ENCODE measurements at regions not wholly inside any gene's neighbourhood (a gene's known extent, or its start where the extent isn't known, plus 50 kb on each side); places are given as distances from the start of the nearest gene placed in this dataset.

DNA sequence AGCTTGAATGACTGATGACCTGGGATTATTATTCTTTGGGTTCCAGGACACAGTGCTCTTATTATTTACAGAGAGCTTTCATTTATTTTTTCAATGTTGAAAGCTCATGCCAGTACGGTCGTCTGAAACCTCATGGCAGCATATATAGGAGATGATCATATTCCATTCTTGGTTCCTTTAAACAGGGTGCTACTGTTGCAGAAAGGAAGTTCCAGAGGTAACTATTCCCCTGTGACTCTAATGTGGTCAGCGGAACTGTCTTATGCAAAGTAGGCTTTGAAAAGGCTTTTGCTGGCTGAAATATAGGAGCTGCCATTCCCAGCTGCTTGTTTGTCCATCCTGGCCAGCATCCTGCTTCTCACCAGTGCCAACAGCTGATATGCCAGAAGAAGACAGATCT, 208.3 kb upstream of the LEF1 start:
- TF ChIP-seq, protein P1, sequence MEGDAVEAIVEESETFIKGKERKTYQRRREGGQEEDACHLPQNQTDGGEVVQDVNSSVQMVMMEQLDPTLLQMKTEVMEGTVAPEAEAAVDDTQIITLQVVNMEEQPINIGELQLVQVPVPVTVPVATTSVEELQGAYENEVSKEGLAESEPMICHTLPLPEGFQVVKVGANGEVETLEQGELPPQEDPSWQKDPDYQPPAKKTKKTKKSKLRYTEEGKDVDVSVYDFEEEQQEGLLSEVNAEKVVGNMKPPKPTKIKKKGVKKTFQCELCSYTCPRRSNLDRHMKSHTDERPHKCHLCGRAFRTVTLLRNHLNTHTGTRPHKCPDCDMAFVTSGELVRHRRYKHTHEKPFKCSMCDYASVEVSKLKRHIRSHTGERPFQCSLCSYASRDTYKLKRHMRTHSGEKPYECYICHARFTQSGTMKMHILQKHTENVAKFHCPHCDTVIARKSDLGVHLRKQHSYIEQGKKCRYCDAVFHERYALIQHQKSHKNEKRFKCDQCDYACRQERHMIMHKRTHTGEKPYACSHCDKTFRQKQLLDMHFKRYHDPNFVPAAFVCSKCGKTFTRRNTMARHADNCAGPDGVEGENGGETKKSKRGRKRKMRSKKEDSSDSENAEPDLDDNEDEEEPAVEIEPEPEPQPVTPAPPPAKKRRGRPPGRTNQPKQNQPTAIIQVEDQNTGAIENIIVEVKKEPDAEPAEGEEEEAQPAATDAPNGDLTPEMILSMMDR (tag by site-specific recombination; IDR thresholded peaks at IDR 0.05), result no peak
- TF ChIP-seq ZNF624 (tag by site-specific recombination; IDR thresholded peaks at IDR 0.05), result no peak
- no peak for TF ChIP-seq ZNF121 (tag by site-specific recombination; IDR thresholded peaks at IDR 0.05)
- TF ChIP-seq, protein P2, sequence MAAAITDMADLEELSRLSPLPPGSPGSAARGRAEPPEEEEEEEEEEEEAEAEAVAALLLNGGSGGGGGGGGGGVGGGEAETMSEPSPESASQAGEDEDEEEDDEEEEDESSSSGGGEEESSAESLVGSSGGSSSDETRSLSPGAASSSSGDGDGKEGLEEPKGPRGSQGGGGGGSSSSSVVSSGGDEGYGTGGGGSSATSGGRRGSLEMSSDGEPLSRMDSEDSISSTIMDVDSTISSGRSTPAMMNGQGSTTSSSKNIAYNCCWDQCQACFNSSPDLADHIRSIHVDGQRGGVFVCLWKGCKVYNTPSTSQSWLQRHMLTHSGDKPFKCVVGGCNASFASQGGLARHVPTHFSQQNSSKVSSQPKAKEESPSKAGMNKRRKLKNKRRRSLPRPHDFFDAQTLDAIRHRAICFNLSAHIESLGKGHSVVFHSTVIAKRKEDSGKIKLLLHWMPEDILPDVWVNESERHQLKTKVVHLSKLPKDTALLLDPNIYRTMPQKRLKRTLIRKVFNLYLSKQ (tag by site-specific recombination; IDR thresholded peaks at IDR 0.05; ENCODE audit: borderline replicate concordance), result no peak
- TF ChIP-seq HOXC10 (CRISPR knock-in tag; IDR thresholded peaks at IDR 0.05), result no peak
- no peak for TF ChIP-seq ZNF274 (IDR thresholded peaks at IDR 0.05; ENCODE audit: low read length)
- TF ChIP-seq ZNF274 (tag by site-specific recombination; IDR thresholded peaks at IDR 0.05; ENCODE audit: borderline replicate concordance), result no peak
- TF ChIP-seq, protein P3, sequence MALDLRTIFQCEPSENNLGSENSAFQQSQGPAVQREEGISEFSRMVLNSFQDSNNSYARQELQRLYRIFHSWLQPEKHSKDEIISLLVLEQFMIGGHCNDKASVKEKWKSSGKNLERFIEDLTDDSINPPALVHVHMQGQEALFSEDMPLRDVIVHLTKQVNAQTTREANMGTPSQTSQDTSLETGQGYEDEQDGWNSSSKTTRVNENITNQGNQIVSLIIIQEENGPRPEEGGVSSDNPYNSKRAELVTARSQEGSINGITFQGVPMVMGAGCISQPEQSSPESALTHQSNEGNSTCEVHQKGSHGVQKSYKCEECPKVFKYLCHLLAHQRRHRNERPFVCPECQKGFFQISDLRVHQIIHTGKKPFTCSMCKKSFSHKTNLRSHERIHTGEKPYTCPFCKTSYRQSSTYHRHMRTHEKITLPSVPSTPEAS (tag by site-specific recombination; IDR thresholded peaks at IDR 0.05), result no peak
- TF ChIP-seq SCRT2 (tag by site-specific recombination; IDR thresholded peaks at IDR 0.05), result no peak
- TF ChIP-seq ZNF24 (tag by site-specific recombination; IDR thresholded peaks at IDR 0.05), result no peak
- TF ChIP-seq SETDB1 (IDR thresholded peaks at IDR 0.05; ENCODE audit: insufficient read length, low read length), result no peak
- TF ChIP-seq TCF7L2 (IDR thresholded peaks at IDR 0.05; ENCODE audit: borderline replicate concordance, low read depth, low read length), result no peak
- TF ChIP-seq, protein P4, sequence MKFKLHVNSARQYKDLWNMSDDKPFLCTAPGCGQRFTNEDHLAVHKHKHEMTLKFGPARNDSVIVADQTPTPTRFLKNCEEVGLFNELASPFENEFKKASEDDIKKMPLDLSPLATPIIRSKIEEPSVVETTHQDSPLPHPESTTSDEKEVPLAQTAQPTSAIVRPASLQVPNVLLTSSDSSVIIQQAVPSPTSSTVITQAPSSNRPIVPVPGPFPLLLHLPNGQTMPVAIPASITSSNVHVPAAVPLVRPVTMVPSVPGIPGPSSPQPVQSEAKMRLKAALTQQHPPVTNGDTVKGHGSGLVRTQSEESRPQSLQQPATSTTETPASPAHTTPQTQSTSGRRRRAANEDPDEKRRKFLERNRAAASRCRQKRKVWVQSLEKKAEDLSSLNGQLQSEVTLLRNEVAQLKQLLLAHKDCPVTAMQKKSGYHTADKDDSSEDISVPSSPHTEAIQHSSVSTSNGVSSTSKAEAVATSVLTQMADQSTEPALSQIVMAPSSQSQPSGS (tag by site-specific recombination; IDR thresholded peaks at IDR 0.05; ENCODE audit: low read depth), result no peak
- no peak for TF ChIP-seq ZNF707 (tag by site-specific recombination; IDR thresholded peaks at IDR 0.05)
- TF ChIP-seq ZNF560 (tag by site-specific recombination; IDR thresholded peaks at IDR 0.05; ENCODE audit: borderline replicate concordance), result no peak
